DOHH2 (cell line): ENCODE measurements at regions not wholly inside any gene's neighbourhood (a gene's known extent, or its start where the extent isn't known, plus 50 kb on each side); places are given as distances from the start of the nearest gene placed in this dataset.

Experiments used
- CTCF ChIP-seq: fragments of 200-600 bp; sonication (generic); IDR thresholded peaks from one replicate; pipeline ENCODE4 v1.5.1; 2014; ENCODE audit warnings: antibody characterized with exemption, mild to moderate bottlenecking, low read depth, low read length; ENCODE audit not compliant: poor library complexity, severe bottlenecking
- EZH2phosphoT487 ChIP-seq: fragments of 200-600 bp; sonication (generic); IDR thresholded peaks from 2 replicates; pipeline ENCODE4 v1.6.1; 2017; ENCODE audit warnings: borderline replicate concordance, mild to moderate bottlenecking, antibody characterized with exemption, low read length, moderate library complexity, mixed read lengths

GRCh38 chr3:23129817-23130216 lies 73.3 kb upstream of the UBE2E2 start:
- no peak for TF ChIP-seq CTCF
- no peak for TF ChIP-seq EZH2phosphoT487
